ENCODE measurements at regions not wholly inside any gene's neighbourhood (a gene's known extent, or its start where the extent isn't known, plus 50 kb on each side); places are given as distances from the start of the nearest gene placed in this dataset.

GRCh38 chr18:10140461-10141282, 226.9 kb downstream of the VAPA start:
- no peak for TF ChIP-seq CTCF (conservative IDR thresholded peaks at IDR 0.05; ENCODE audit: low read length)
- no peak for TF ChIP-seq EZH2phosphoT487 (IDR thresholded peaks at IDR 0.05; ENCODE audit: borderline replicate concordance)
